22Rv1 (cell line): ENCODE measurements at regions not wholly inside any gene's neighbourhood (a gene's known extent, or its start where the extent isn't known, plus 50 kb on each side); places are given as distances from the start of the nearest gene placed in this dataset.

Experiments used
- ZFX ChIP-seq: fragments of 450-650 bp; IDR thresholded peaks from 2 replicates; pipeline ENCODE4 v1.6.1; 2017; ENCODE audit warnings: antibody characterized with exemption, borderline replicate concordance
- TF ChIP-seq, protein P1 (sequence below): fragments of 450-650 bp; IDR thresholded peaks from 2 replicates; pipeline ENCODE4 v1.5.1; 2017; ENCODE audit warnings: mild to moderate bottlenecking

GRCh38 chr11:109884501-109884900 is 208.7 kb upstream of the ZC3H12C start:
- TF ChIP-seq, protein P1, sequence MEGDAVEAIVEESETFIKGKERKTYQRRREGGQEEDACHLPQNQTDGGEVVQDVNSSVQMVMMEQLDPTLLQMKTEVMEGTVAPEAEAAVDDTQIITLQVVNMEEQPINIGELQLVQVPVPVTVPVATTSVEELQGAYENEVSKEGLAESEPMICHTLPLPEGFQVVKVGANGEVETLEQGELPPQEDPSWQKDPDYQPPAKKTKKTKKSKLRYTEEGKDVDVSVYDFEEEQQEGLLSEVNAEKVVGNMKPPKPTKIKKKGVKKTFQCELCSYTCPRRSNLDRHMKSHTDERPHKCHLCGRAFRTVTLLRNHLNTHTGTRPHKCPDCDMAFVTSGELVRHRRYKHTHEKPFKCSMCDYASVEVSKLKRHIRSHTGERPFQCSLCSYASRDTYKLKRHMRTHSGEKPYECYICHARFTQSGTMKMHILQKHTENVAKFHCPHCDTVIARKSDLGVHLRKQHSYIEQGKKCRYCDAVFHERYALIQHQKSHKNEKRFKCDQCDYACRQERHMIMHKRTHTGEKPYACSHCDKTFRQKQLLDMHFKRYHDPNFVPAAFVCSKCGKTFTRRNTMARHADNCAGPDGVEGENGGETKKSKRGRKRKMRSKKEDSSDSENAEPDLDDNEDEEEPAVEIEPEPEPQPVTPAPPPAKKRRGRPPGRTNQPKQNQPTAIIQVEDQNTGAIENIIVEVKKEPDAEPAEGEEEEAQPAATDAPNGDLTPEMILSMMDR = no peak
- TF ChIP-seq ZFX = no peak
